ENCODE measurements at regions not wholly inside any gene's neighbourhood (a gene's known extent, or its start where the extent isn't known, plus 50 kb on each side); places are given as distances from the start of the nearest gene placed in this dataset.

DNA sequence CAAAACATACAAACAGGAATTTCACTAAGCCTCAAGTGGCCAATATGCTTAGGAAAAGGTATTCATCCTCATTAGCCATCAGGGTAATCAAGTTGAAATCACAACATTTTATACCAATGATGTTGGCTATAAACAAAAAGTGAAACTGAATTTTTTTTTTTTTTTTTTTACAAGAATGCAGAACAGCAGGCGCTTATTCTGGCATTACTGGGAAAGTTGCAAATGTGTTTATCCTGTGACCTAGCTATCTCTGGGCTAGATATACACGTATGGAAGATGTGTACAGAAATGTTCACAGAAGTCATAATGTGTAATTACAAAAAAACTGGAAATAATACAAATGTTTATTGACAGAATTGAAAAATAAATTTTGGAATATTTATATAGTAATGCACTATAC is 1430.4 kb upstream of the TENM3 start:
- H3K27me3 ChIP-seq: no peaks in the 10 kb centered on the region
- H3K4me3 ChIP-seq (ENCODE audit: low read depth, low read length): no peak overlapping the region
- no peak for DNase-seq
- peaks cover 3% of the 10 kb centered on the region for H3K4me1 ChIP-seq
- TF ChIP-seq, protein P1, sequence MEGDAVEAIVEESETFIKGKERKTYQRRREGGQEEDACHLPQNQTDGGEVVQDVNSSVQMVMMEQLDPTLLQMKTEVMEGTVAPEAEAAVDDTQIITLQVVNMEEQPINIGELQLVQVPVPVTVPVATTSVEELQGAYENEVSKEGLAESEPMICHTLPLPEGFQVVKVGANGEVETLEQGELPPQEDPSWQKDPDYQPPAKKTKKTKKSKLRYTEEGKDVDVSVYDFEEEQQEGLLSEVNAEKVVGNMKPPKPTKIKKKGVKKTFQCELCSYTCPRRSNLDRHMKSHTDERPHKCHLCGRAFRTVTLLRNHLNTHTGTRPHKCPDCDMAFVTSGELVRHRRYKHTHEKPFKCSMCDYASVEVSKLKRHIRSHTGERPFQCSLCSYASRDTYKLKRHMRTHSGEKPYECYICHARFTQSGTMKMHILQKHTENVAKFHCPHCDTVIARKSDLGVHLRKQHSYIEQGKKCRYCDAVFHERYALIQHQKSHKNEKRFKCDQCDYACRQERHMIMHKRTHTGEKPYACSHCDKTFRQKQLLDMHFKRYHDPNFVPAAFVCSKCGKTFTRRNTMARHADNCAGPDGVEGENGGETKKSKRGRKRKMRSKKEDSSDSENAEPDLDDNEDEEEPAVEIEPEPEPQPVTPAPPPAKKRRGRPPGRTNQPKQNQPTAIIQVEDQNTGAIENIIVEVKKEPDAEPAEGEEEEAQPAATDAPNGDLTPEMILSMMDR (IDR thresholded peaks at IDR 0.05; ENCODE audit: low read depth, low read length): no peak
- H3K9me3 ChIP-seq: no peaks in the 10 kb centered on the region
- H3K36me3 ChIP-seq: no peaks in the 10 kb centered on the region

DNA sequence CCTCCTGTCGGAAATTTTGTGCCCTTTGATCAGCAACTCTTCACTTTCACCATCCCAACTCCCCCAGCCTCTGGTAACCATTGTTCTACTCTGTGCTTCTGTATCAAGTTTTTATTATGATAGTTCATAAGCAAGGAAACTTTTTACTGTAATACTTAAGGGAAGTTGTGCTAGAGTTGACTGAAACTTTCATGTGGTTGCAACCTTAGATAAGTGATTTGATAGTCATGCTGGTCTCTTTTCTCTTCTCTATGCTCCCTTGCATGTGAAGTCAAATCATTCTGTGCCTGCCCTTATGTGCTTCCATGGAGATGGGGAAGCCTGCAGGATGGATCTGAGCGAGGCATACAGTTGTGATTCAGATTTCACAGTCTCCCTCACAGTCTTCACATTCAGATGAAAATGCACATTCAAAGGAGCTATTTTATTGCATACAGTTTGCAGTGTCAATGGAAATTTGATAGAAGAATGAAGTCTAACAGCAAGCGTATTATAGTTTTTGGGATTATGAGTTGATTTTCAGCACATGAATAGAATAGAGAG is 1428.3 kb upstream of the TENM3 start:
- TF ChIP-seq, protein P1 (IDR thresholded peaks at IDR 0.05; ENCODE audit: low read depth, low read length): no peak
- DNase-seq: no peak
- H3K27me3 ChIP-seq: no peaks in the 10 kb centered on the region
- H3K9me3 ChIP-seq: no peaks in the 10 kb centered on the region
- H3K4me1 ChIP-seq: peaks cover 3% of the 10 kb centered on the region; the same call in 1 of the 2 replicates
- H3K4me3 ChIP-seq (ENCODE audit: low read depth, low read length): no peak overlapping the region
- H3K36me3 ChIP-seq: no peaks in the 10 kb centered on the region

DNA sequence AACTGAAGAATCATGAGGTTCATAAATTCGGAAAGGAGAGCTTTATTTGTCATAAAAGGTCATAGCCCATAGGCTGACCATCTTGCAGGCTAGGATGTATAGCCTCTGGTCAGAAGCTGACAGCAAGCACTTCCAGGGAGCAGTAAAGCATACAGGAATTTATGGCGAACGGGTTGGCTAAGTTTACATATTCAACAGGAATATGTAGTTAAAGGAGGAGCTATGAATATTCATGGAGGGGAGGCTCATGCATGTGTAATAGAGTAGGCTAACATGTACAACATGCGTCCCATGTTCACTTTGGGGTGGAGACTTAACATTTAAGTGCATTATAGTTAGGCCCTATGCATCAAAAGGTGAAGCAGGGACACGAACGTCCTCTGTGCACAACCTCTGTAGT is 1425.7 kb upstream of the TENM3 start:
- TF ChIP-seq, protein P1 (IDR thresholded peaks at IDR 0.05; ENCODE audit: low read depth, low read length): no peak
- Histone ChIP-seq H3K27me3 (no peaks in the 10 kb centered on the region), H3K4me1 (no peaks in the 10 kb centered on the region), H3K9me3 (no peaks in the 10 kb centered on the region), H3K36me3 (no peaks in the 10 kb centered on the region), H3K4me3 (ENCODE audit: low read depth, low read length) (no peak overlapping the region)
- no peak for DNase-seq

DNA sequence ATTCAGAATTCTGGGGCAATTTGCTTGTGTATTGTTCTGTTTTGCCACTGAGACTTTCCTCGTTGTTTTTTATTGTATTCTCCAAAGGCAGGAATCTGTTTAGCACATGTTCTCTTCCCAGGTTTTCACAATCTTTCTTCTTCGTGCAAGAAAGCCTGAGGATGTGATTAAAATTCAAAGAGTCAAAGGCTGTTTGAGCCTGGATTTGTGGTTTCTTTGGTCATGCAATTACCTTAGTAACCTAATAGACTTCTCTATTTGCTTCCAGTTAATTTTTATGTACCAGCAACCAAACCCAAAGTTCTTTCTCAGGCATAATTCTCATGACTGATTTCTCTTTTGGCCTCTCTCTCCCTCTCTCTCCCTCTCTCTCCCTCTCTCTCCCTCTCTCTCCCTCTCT is 1420.1 kb upstream of the TENM3 start:
- Histone ChIP-seq H3K9me3 (no peaks in the 10 kb centered on the region), H3K27me3 (no peaks in the 10 kb centered on the region), H3K4me1 (peaks cover 5% of the 10 kb centered on the region), H3K4me3 (ENCODE audit: low read depth, low read length) (no peak overlapping the region), H3K36me3 (no peaks in the 10 kb centered on the region)
- no peak for DNase-seq
- TF ChIP-seq, protein P1 (IDR thresholded peaks at IDR 0.05; ENCODE audit: low read depth, low read length): no peak

DNA sequence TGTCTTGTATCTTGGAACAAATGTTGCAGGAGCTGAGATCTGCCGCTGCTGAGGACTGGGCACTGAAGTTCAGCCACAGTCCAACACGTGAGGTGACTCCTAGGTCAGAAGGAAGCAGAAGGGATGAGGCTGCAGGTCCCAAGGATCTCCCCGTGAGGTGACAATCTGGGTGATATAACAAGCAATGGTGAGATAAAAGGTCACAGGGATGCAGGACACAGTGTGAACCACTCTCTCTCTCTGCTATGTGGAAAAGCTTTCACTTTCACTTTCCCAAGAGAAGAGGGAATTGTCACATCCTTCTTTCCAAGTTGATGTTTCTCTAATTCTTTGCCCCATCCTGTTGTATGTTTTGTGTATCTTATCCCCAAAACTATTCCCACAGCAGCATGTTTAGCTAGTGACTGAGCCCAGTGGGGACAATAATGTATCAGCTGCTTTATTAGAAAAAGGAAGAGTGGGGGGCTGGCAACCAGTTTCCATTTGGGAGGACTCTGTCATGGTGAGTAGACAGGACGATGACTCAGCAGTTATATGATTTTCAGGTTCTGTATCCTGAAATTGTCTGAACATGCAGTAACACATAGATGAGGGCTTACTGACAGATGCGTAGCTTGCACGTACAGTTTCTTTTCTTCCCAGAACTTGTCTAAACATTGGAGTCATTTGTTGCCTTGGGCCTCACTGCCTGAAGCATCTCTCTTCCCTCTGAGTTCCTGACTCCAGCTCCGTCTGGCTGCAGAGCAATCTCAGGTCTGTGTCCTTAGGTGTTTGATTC is 1415.8 kb upstream of the TENM3 start:
- Histone ChIP-seq H3K36me3 (no peaks in the 10 kb centered on the region), H3K9me3 (no peaks in the 10 kb centered on the region), H3K4me3 (ENCODE audit: low read depth, low read length) (peak overlapping the region; percentile 11), H3K4me1 (peaks cover 15% of the 10 kb centered on the region), H3K27me3 (no peaks in the 10 kb centered on the region)
- TF ChIP-seq, protein P1 (IDR thresholded peaks at IDR 0.05; ENCODE audit: low read depth, low read length): no peak
- no peak for DNase-seq

DNA sequence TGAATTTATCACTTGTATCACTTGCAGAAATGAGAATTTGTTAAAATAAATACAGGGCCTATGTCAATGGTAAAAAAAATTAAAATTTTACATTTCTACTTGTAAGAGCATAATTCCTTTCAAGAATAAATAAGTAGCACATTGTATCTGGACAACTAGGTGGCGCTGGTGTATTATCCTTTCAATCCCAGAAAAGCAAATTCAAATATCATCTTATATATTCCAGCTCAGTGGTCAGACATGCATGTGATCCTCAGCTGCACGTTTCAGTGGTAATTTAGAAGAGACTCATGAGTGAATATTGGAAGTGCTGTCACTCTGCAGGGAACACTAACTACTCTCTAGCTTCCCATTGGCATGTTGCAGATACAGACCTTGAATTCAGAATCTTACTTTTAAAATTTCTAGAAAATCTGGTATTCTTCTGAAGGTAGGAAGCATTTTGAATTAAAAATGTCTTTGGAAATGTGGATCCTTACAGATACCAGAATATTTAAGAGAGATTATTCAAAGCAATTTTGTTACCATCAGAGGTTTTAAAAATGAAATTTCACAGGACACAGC is 1414.7 kb upstream of the TENM3 start:
- Histone ChIP-seq H3K9me3 (no peaks in the 10 kb centered on the region), H3K27me3 (no peaks in the 10 kb centered on the region), H3K36me3 (no peaks in the 10 kb centered on the region), H3K4me3 (ENCODE audit: low read depth, low read length) (no peak overlapping the region), H3K4me1 (peaks cover 15% of the 10 kb centered on the region)
- DNase-seq: peak; percentile 65
- TF ChIP-seq, protein P1 (IDR thresholded peaks at IDR 0.05; ENCODE audit: low read depth, low read length): peak; percentile 80
